ENCODE measurements at regions not wholly inside any gene's neighbourhood (a gene's known extent, or its start where the extent isn't known, plus 50 kb on each side); places are given as distances from the start of the nearest gene placed in this dataset.
A peak's percentile ranks its signal among the peaks of the same experiment; 100 is the strongest.

GRCh38 chr6:4402477-4402976 lies 267.2 kb upstream of the ECI2 start:
- H3K27ac ChIP-seq: peak overlapping the region; percentile 10
- TF ChIP-seq CTCF (conservative IDR thresholded peaks at IDR 0.05): no peak
- TF ChIP-seq ZFX (IDR thresholded peaks at IDR 0.05): no peak

- no peak for TF ChIP-seq CTCF (conservative IDR thresholded peaks at IDR 0.05)
- no peak for TF ChIP-seq ZFX (IDR thresholded peaks at IDR 0.05)
- peak overlapping the region; percentile 10 for H3K27ac ChIP-seq
Measured at GRCh38 chr6:4401408-4402368, 266.3 kb upstream of the ECI2 start.

GRCh38 chr6:4399656-4400055 lies 264.3 kb upstream of the ECI2 start:
- H3K27ac ChIP-seq: no peak overlapping the region
- TF ChIP-seq ZFX (IDR thresholded peaks at IDR 0.05): no peak

GRCh38 chr6:4398791-4399190 lies 263.4 kb upstream of the ECI2 start:
- TF ChIP-seq ZFX (IDR thresholded peaks at IDR 0.05) (no peak), CTCF (conservative IDR thresholded peaks at IDR 0.05) (no peak)
- no peak overlapping the region for H3K27ac ChIP-seq

- TF ChIP-seq CTCF (conservative IDR thresholded peaks at IDR 0.05) (no peak), ZFX (IDR thresholded peaks at IDR 0.05) (no peak)
- no peak overlapping the region for H3K27ac ChIP-seq
Measured at GRCh38 chr6:4397307-4397706, 261.9 kb upstream of the ECI2 start.

GRCh38 chr6:4396044-4396443 lies 260.7 kb upstream of the ECI2 start:
- no peak overlapping the region for H3K27ac ChIP-seq
- TF ChIP-seq ZFX (IDR thresholded peaks at IDR 0.05): no peak
- no peak for TF ChIP-seq CTCF (conservative IDR thresholded peaks at IDR 0.05)

- no peak for TF ChIP-seq CTCF (conservative IDR thresholded peaks at IDR 0.05)
- TF ChIP-seq ZFX (IDR thresholded peaks at IDR 0.05): no peak
- no peak overlapping the region for H3K27ac ChIP-seq
Measured at GRCh38 chr6:4395386-4395785, 260.0 kb upstream of the ECI2 start.
